Coronary artery (tissue), 2 donors: ENCODE measurements at regions not wholly inside any gene's neighbourhood (a gene's known extent, or its start where the extent isn't known, plus 50 kb on each side); places are given as distances from the start of the nearest gene placed in this dataset.

ENCODE experiments used
- DNase-seq: peaks from one replicate; pipeline ENCODE4 v3.0.0-alpha.2; 2017; ENCODE audit warnings: low spot score
- H3K27ac ChIP-seq, 2 donors: fragments of 200-600 bp; sonication (generic); one replicate each; pipeline ENCODE4 v1.5.1; 2016 to 2019
- H3K4me3 ChIP-seq: fragments of 200-600 bp; sonication (generic); 2 replicates; pipeline ENCODE4 v1.5.1; 2016; ENCODE audit warnings: mild to moderate bottlenecking, moderate library complexity
- TF ChIP-seq, protein P1 (sequence below): fragments of 200-600 bp; sonication (generic); IDR thresholded peaks from one replicate; pipeline ENCODE4 v1.5.1; 2019; ENCODE audit warnings: antibody characterized with exemption

DNA sequence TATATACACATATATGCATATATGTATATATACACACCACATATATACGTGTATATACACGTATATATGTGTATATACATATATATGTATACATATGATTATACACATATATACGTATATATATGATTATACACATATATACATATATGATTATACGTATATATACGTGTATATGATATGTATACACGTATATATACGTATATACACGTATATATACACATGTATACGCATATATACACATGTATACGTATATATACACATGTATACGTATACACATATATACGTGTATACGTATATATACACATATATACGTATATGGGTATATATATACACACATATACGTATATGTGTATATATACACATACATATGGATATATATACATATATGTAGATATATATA is 62.1 kb upstream of the HMGXB4 start:
- Histone ChIP-seq H3K4me3 (no peak overlapping the region), H3K27ac (no peak overlapping the region)
- DNase-seq, result no peak
- TF ChIP-seq, protein P1, sequence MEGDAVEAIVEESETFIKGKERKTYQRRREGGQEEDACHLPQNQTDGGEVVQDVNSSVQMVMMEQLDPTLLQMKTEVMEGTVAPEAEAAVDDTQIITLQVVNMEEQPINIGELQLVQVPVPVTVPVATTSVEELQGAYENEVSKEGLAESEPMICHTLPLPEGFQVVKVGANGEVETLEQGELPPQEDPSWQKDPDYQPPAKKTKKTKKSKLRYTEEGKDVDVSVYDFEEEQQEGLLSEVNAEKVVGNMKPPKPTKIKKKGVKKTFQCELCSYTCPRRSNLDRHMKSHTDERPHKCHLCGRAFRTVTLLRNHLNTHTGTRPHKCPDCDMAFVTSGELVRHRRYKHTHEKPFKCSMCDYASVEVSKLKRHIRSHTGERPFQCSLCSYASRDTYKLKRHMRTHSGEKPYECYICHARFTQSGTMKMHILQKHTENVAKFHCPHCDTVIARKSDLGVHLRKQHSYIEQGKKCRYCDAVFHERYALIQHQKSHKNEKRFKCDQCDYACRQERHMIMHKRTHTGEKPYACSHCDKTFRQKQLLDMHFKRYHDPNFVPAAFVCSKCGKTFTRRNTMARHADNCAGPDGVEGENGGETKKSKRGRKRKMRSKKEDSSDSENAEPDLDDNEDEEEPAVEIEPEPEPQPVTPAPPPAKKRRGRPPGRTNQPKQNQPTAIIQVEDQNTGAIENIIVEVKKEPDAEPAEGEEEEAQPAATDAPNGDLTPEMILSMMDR, result no peak

DNA sequence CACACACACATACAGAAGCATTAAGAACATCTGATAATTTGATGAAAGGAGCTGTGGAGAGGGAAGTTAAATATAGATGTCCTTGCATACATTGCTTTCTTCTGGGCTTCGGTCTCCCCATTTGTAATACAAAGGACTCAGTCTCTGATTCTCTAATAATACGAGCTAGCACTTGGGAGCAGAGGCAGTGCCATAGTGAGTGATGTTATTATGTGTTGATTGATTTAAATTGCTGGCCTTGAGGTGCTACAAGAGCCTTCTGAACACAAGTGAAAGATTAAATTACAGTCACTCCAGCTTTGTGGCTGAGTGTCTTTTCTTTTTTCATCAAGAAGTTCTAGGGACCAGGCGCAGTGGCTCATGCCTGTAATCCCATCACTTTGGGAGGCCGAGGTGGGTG is 61.5 kb upstream of the HMGXB4 start:
- H3K27ac ChIP-seq, result no peak overlapping the region
- TF ChIP-seq, protein P1, result no peak
- DNase-seq, result no peak
- H3K4me3 ChIP-seq, result no peak overlapping the region

DNA sequence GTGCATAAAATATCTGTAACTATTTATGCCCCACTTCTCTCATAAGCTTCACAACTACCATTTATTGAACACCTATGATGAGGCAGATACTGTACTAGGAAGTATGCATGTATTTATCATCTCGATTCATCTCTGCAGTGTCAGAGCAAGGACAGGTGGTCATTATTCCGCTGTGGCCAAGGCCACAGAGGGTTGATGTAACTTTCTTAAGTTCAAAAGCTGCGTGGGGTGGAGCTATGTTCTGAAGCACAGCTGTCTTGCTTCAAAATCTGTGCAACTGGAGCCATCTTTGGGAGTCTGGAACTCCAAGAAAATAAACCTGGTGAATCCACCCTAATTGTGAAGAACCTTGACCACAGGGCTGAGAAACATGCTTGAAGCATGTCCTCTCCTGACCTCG is 60.2 kb upstream of the HMGXB4 start:
- Histone ChIP-seq H3K4me3 (no peak overlapping the region), H3K27ac (no peak overlapping the region)
- TF ChIP-seq, protein P1, result no peak
- DNase-seq, result no peak

DNA sequence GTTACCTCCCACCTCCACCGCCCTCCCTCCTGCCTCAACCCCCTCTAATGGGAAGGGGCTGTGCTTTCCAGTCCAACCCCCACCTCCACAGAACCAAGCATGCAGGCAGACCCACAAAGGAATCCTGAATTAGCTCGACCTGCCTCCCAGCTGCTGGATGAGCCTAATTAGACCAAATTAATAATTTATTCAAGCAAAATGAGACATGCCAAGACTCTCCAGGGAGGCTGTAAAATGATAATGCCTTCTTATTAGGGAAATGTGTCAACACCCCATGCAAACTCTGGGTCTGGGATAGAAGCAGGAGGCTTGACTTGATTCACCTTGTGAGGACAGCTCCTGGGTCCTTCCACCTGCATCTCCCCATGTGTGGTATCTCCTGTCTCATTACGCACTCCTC is 59.4 kb upstream of the HMGXB4 start:
- DNase-seq, result no peak
- TF ChIP-seq, protein P1, result no peak
- H3K4me3 ChIP-seq, result no peak overlapping the region

DNA sequence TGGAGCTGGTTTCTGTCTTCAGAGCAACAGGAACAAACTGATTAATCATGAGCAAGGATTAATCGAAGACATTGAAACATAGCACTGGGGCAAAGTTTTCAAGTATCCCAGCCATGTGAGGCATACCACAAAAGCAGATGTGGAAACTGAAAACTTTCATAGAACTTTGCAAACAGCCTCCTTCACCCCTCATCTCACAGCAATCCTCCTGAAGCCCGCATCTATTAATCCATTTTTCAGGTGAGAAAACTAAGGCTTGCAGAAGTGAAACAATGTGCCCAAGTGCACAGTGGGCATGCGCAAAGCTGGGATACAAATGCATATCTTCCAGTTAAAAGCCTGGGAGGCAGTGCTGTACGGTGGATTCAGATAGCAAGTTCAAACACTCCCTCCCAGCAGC is 58.6 kb upstream of the HMGXB4 start:
- no peak for DNase-seq
- Histone ChIP-seq H3K27ac (no peak overlapping the region), H3K4me3 (no peak overlapping the region)
- TF ChIP-seq, protein P1, result no peak

More for the DNA sequence above, 59.4 kb upstream of the HMGXB4 start:
- no peak overlapping the region for H3K27ac ChIP-seq

DNA sequence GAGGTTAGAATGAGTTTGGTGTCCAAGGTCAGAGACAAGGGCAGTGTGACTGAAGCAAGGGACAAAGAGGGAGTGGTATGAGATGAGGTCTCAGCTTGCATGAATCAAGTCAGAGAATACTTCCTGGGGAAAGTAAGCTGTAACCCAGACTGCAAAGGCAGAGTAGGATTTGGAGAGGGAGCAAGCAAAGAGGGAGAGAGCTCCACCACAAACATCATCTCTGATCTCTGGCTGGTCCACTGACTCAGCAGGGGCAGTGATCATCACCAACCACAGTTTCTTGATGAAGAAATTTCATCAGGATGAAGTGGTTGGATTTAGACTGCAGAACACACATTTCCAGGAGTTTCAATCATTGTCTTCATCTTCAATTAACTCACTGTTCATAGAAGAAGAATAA is 54.9 kb upstream of the HMGXB4 start:
- TF ChIP-seq, protein P1, result no peak
- no peak for DNase-seq
- Histone ChIP-seq H3K4me3 (no peak overlapping the region), H3K27ac (no peak overlapping the region)

DNA sequence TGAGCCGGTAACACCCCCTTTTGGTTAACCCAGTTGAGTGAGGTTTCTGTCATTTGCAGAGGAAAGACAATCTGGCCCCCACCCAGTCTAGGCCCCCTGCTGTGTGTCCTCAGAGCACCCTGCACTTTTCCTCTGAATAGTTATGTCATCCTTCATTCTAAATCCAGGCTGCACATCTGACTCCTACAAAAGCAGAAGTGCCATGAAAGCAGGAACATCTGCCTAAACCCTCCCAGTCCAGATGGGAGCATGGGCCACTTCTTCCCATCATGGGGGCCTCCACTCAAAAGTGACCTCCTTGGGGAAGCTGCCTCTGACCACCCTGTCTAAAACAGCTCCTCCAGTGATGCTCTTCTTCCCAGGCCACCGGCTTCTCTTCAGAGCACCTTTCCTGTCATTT is 53.7 kb upstream of the HMGXB4 start:
- TF ChIP-seq, protein P1, result no peak
- no peak overlapping the region for H3K4me3 ChIP-seq
- H3K27ac ChIP-seq, result no peak overlapping the region
- no peak for DNase-seq
